ENCODE measurements at regions not wholly inside any gene's neighbourhood (a gene's known extent, or its start where the extent isn't known, plus 50 kb on each side); places are given as distances from the start of the nearest gene placed in this dataset.
A peak's percentile ranks its signal among the peaks of the same experiment; 100 is the strongest.

GRCh38 chr6:105510746-105511145, 107.9 kb upstream of the PREP start:
- in situ Hi-C loops (cut with HindIII; ENCODE audit: low sequenced_read_pairs) = no loop called here

GRCh38 chr6:105509506-105510331, 106.8 kb upstream of the PREP start:
- H3K4me3 ChIP-seq (ENCODE audit: low read depth, low read length) = no peak overlapping the region
- in situ Hi-C loops (cut with HindIII; ENCODE audit: low sequenced_read_pairs) = no loop called here
- no peak for DNase-seq (ENCODE audit: low read depth)
- TF ChIP-seq CTCF (IDR thresholded peaks at IDR 0.05; ENCODE audit: low read depth, low read length, missing control alignments) = peak; percentile 20

More at GRCh38 chr6:105510746-105511145, 107.9 kb upstream of the PREP start:
- no peak overlapping the region for H3K4me3 ChIP-seq (ENCODE audit: low read depth, low read length)
- no peak for DNase-seq (ENCODE audit: low read depth)
- TF ChIP-seq CTCF (IDR thresholded peaks at IDR 0.05; ENCODE audit: low read depth, low read length, missing control alignments) = no peak

GRCh38 chr6:105507811-105508210, 104.9 kb upstream of the PREP start:
- in situ Hi-C loops (cut with HindIII; ENCODE audit: low sequenced_read_pairs) = no loop called here
- no peak for DNase-seq (ENCODE audit: low read depth)
- no peak for TF ChIP-seq CTCF (IDR thresholded peaks at IDR 0.05; ENCODE audit: low read depth, low read length, missing control alignments)
- H3K4me3 ChIP-seq (ENCODE audit: low read depth, low read length) = no peak overlapping the region

- TF ChIP-seq CTCF (IDR thresholded peaks at IDR 0.05; ENCODE audit: low read depth, low read length, missing control alignments) = no peak
- in situ Hi-C loops (cut with HindIII; ENCODE audit: low sequenced_read_pairs) = no loop called here
- DNase-seq (ENCODE audit: low read depth) = no peak
These were observed 101.8 kb upstream of the PREP start for GRCh38 chr6:105504706-105505105.

GRCh38 chr6:105503641-105504040, 100.8 kb upstream of the PREP start:
- TF ChIP-seq CTCF (IDR thresholded peaks at IDR 0.05; ENCODE audit: low read depth, low read length, missing control alignments) = no peak
- no peak overlapping the region for H3K4me3 ChIP-seq (ENCODE audit: low read depth, low read length)
- DNase-seq (ENCODE audit: low read depth) = no peak
- in situ Hi-C loops (cut with HindIII; ENCODE audit: low sequenced_read_pairs) = no loop called here

More at GRCh38 chr6:105504706-105505105, 101.8 kb upstream of the PREP start:
- H3K4me3 ChIP-seq (ENCODE audit: low read depth, low read length) = no peak overlapping the region

- no peak for DNase-seq (ENCODE audit: low read depth)
- TF ChIP-seq CTCF (IDR thresholded peaks at IDR 0.05; ENCODE audit: low read depth, low read length, missing control alignments) = no peak
- in situ Hi-C loops (cut with HindIII; ENCODE audit: low sequenced_read_pairs) = no loop called here
- no peak overlapping the region for H3K4me3 ChIP-seq (ENCODE audit: low read depth, low read length)
These were observed 99.0 kb upstream of the PREP start for GRCh38 chr6:105501826-105502344.
